ENCODE measurements at regions not wholly inside any gene's neighbourhood (a gene's known extent, or its start where the extent isn't known, plus 50 kb on each side); places are given as distances from the start of the nearest gene placed in this dataset.

DNA sequence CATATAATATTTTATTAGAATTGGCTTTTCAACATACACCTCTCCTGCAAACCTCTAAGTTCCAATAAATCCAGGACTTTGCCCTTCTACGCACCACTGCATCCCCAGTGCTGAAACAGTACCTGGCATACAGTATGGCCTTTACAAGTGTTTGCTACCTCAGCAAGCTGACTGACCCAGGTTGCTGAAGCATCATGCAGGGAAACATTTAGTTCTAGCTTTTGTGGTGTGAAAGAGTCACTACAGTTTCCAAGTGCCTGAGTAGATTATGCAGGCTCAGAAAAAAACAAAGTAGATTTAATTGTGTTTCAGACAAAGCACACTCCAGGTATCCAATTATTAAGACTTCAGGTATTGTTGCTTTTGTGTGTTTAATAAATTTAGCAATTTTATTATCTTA is 614.2 kb upstream of the NRSN1 start:
- H3K4me3 ChIP-seq (ENCODE audit: low read depth, poor library complexity, severe bottlenecking), result no peak overlapping the region
- intact Hi-C loops (cut with DNase I; ENCODE audit: low total_unique reads), result no loop called here
- WGBS, 2 donors, result 94 to 100% methylated on average over 1 of the region's 1 CpG
- DNase-seq (ENCODE audit: low spot score in 2 of 2), result no peak
- TF ChIP-seq, protein P1, sequence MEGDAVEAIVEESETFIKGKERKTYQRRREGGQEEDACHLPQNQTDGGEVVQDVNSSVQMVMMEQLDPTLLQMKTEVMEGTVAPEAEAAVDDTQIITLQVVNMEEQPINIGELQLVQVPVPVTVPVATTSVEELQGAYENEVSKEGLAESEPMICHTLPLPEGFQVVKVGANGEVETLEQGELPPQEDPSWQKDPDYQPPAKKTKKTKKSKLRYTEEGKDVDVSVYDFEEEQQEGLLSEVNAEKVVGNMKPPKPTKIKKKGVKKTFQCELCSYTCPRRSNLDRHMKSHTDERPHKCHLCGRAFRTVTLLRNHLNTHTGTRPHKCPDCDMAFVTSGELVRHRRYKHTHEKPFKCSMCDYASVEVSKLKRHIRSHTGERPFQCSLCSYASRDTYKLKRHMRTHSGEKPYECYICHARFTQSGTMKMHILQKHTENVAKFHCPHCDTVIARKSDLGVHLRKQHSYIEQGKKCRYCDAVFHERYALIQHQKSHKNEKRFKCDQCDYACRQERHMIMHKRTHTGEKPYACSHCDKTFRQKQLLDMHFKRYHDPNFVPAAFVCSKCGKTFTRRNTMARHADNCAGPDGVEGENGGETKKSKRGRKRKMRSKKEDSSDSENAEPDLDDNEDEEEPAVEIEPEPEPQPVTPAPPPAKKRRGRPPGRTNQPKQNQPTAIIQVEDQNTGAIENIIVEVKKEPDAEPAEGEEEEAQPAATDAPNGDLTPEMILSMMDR (IDR thresholded peaks at IDR 0.05), result no peak
- no peak for TF ChIP-seq POLR2A (IDR thresholded peaks at IDR 0.05)

DNA sequence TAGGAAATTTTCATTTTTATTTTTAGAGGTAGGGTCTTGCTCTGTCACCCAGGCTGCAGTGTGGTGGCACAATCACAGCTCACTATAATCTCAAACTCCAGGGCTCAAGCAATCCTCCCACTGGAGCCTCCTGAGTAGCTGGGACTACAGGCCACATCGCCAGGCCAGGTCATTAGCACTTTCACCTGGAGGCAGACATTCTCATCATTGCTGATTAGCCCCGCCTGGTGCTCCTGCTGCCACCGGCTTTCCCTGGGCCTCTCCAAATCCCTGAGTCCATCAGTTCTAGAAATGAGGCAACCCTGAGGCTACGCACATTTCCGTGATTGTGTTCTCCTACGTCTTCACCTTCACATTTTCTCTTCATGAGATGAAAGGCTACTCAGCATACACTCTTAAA is 607.7 kb upstream of the NRSN1 start:
- intact Hi-C loops (cut with DNase I; ENCODE audit: low total_unique reads), result no loop called here
- H3K4me3 ChIP-seq (ENCODE audit: low read depth, poor library complexity, severe bottlenecking), result no peak overlapping the region
- no peak for TF ChIP-seq POLR2A (IDR thresholded peaks at IDR 0.05)
- TF ChIP-seq, protein P1 (IDR thresholded peaks at IDR 0.05), result no peak
- WGBS, 2 donors, result 81 to 88% methylated on average over 6 of the region's 6 CpGs
- no peak for DNase-seq (ENCODE audit: low spot score in 2 of 2)

DNA sequence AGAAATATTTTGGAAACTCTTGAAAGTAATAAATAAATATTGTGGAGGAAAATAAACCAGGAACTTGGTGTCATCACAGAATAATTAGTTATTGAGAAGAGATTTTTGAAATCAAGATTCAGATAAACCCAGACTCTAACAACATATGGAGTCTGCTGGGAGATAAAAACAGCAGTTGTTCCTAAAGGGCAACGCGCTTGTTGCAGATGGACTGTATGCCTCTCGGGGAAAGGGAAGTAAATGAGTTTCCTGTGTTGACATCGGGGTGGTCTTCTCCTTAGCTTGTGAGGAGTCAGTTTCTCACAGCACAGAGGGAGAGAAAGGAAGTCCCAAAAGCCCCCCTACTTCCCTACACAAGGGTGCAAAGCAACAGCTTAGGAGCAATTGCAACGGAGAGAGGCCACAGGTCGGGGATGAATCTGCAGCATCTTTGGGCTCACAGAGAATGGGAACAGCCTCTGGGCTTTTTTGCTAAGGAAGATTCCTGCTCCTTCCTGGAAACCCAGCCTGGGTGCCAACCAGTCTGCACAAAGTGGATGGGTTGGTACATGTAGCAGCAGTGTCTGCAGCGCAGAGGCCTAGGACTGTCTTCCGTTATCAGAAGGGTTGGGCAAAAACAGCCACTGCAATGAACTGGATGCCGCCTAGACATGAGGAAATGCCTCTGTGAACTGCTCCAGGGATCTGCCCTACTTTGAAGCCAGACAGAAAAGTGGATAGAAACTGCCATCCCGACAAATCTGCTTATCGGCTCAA is 603.0 kb upstream of the NRSN1 start:
- intact Hi-C loops (cut with DNase I; ENCODE audit: low total_unique reads), result no loop called here
- DNase-seq (ENCODE audit: low spot score in 2 of 2), result no peak
- TF ChIP-seq, protein P1 (IDR thresholded peaks at IDR 0.05), result no peak
- TF ChIP-seq POLR2A (IDR thresholded peaks at IDR 0.05), result no peak
- no peak overlapping the region for H3K4me3 ChIP-seq (ENCODE audit: low read depth, poor library complexity, severe bottlenecking)
- 54 to 55% methylated on average over 11 of the region's 11 CpGs for WGBS, 2 donors

DNA sequence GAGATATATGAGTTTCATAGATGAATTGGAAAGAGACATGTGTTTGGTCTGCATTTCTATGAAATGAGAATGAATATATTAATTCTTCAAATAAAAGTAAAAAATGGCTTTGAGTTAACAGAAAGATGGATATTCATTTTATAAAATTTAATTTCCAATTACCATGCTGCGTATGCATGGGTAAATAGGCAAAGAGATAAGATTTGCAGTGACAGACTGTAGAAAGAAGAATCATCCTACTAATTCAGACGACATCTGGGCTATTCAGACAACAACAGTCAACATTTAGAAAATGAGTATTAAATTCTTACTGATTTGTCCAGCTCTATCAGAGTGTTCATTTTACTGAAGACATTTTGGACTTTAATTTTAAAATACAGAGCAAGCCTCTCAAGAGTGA is 602.2 kb upstream of the NRSN1 start:
- no peak for TF ChIP-seq POLR2A (IDR thresholded peaks at IDR 0.05)
- TF ChIP-seq, protein P1 (IDR thresholded peaks at IDR 0.05), result no peak

DNA sequence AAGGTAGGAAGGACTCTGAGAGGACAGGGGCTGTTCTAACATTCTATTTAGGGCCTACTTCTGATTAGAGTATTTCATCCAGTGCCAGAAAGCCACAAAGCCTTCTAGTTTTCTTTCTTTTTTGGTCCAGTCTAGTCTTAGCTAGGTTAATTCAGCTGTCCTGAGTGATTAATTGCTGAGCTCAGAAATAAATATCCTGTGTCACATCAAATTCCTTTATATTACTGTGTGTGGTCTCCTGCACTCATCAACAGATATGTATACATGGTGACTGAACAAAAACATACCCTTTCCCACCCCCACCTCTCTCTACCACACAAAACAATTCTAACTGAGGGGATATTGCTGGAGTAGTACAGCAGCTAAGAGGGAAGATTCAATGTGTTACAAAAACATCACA is 601.5 kb upstream of the NRSN1 start:
- intact Hi-C loops (cut with DNase I; ENCODE audit: low total_unique reads), result no loop called here
- no peak overlapping the region for H3K4me3 ChIP-seq (ENCODE audit: low read depth, poor library complexity, severe bottlenecking)
- TF ChIP-seq, protein P1 (IDR thresholded peaks at IDR 0.05), result no peak
- no peak for TF ChIP-seq POLR2A (IDR thresholded peaks at IDR 0.05)
- DNase-seq (ENCODE audit: low spot score in 2 of 2), result no peak

More for the DNA sequence above, 602.2 kb upstream of the NRSN1 start:
- 91 to 96% methylated on average over 2 of the region's 2 CpGs for WGBS, 2 donors
- intact Hi-C loops (cut with DNase I; ENCODE audit: low total_unique reads), result no loop called here
- no peak for DNase-seq (ENCODE audit: low spot score in 2 of 2)
- no peak overlapping the region for H3K4me3 ChIP-seq (ENCODE audit: low read depth, poor library complexity, severe bottlenecking)

DNA sequence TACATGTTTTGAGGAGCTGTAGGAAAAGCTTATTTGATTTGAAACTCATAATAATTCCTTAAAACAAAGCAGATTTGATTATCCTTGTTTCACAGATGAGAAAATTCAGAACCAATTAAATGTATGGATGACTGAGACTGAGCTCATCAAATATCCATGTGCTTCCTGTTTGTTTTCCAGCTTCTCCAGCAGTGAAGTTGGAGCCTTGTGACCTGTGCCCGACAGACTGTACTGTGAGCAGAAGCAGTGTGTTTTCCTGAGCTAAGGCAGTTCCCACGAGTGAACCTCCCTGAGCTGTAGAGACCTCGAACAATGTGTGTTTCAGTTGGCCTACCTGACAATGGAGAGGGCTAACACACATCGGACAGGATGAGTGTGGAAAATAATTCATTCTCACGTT is 599.5 kb upstream of the NRSN1 start:
- 77 to 81% methylated on average over 5 of the region's 5 CpGs for WGBS, 2 donors
- TF ChIP-seq POLR2A (IDR thresholded peaks at IDR 0.05), result no peak
- no peak overlapping the region for H3K4me3 ChIP-seq (ENCODE audit: low read depth, poor library complexity, severe bottlenecking)
- DNase-seq (ENCODE audit: low spot score in 2 of 2), result no peak
- intact Hi-C loops (cut with DNase I; ENCODE audit: low total_unique reads), result no loop called here
